Glutamatergic neuron (in vitro differentiated cells): ENCODE measurements at regions not wholly inside any gene's neighbourhood (a gene's known extent, or its start where the extent isn't known, plus 50 kb on each side); places are given as distances from the start of the nearest gene placed in this dataset.
A peak's percentile ranks its signal among the peaks of the same experiment; 100 is the strongest.
"Not testable (repeated sequence)": the region's sequence is repeated elsewhere in the genome, so short reads cannot be mapped to it uniquely, and the experiment has no call there.

Experiments
- DNase-seq: peaks from one replicate; pipeline ENCODE4 v3.0.0; 2022
- H3K27ac Mint-ChIP-seq: one replicate; pipeline ENCODE4 v1.8.0; 2020; ENCODE audit warnings: mild to moderate bottlenecking, mixed read lengths, inconsistent platforms; ENCODE audit not compliant: unreplicated experiment
- H3K27me3 Mint-ChIP-seq: one replicate; pipeline ENCODE4 v1.8.0; 2020; ENCODE audit warnings: mild to moderate bottlenecking, moderate library complexity, mixed read lengths, inconsistent platforms; ENCODE audit not compliant: unreplicated experiment
- H3K36me3 Mint-ChIP-seq: one replicate; pipeline ENCODE4 v1.8.0; 2020; ENCODE audit warnings: mild to moderate bottlenecking, mixed read lengths, inconsistent platforms; ENCODE audit not compliant: unreplicated experiment
- H3K4me1 Mint-ChIP-seq: one replicate; pipeline ENCODE4 v1.8.0; 2020; ENCODE audit warnings: mild to moderate bottlenecking, low read depth, mixed read lengths, inconsistent platforms; ENCODE audit not compliant: unreplicated experiment
- H3K4me3 Mint-ChIP-seq: one replicate; pipeline ENCODE4 v1.8.0; 2020; ENCODE audit warnings: mild to moderate bottlenecking, mixed read lengths, inconsistent platforms; ENCODE audit not compliant: unreplicated experiment
- H3K9me3 Mint-ChIP-seq: one replicate; pipeline ENCODE4 v1.8.0; 2020; ENCODE audit warnings: mild to moderate bottlenecking, moderate library complexity, mixed read lengths, inconsistent platforms; ENCODE audit not compliant: unreplicated experiment
- CTCF ChIP-seq: fragments of 200-600 bp; sonication (generic); IDR thresholded peaks from one replicate; pipeline ENCODE4 v1.5.0; 2021; ENCODE audit not compliant: partially characterized antibody, unreplicated experiment

GRCh38 chr10:86579883-86580520, 58.4 kb upstream of the WAPL start:
- Mint-ChIP-seq H3K27me3 (peaks cover 2% of the 10 kb centered on the region), H3K27ac (no peak overlapping the region), H3K4me1 (no peaks in the 10 kb centered on the region), H3K36me3 (no peaks in the 10 kb centered on the region), H3K4me3 (no peak overlapping the region), H3K9me3 (no peaks in the 10 kb centered on the region)
- TF ChIP-seq CTCF: no peak
- DNase-seq: no peak

GRCh38 chr10:86580521-86580891, 58.9 kb upstream of the WAPL start:
- no peaks in the 10 kb centered on the region for H3K36me3 Mint-ChIP-seq
- H3K27me3 Mint-ChIP-seq: peaks cover 2% of the 10 kb centered on the region
- no peak overlapping the region for H3K4me3 Mint-ChIP-seq
- H3K27ac Mint-ChIP-seq: no peak overlapping the region
- no peaks in the 10 kb centered on the region for H3K9me3 Mint-ChIP-seq
- TF ChIP-seq CTCF: no peak
- DNase-seq: no peak
- no peaks in the 10 kb centered on the region for H3K4me1 Mint-ChIP-seq

- Mint-ChIP-seq H3K27ac (no peak overlapping the region), H3K27me3 (peaks cover 7% of the 10 kb centered on the region), H3K9me3 (no peaks in the 10 kb centered on the region), H3K4me1 (no peaks in the 10 kb centered on the region), H3K4me3 (no peak overlapping the region), H3K36me3 (no peaks in the 10 kb centered on the region)
- no peak for TF ChIP-seq CTCF
- no peak for DNase-seq
Measured at GRCh38 chr10:86583983-86584382, 62.4 kb upstream of the WAPL start.

GRCh38 chr10:86585037-86585929, 63.7 kb upstream of the WAPL start:
- H3K27ac Mint-ChIP-seq: no peak overlapping the region
- no peaks in the 10 kb centered on the region for H3K9me3 Mint-ChIP-seq
- H3K4me3 Mint-ChIP-seq: no peak overlapping the region
- no peaks in the 10 kb centered on the region for H3K36me3 Mint-ChIP-seq
- peaks cover 7% of the 10 kb centered on the region for H3K27me3 Mint-ChIP-seq
- no peaks in the 10 kb centered on the region for H3K4me1 Mint-ChIP-seq
- TF ChIP-seq CTCF: peak; percentile 95
- peak; percentile 77 for DNase-seq

- no peak for DNase-seq
- no peak overlapping the region for H3K27ac Mint-ChIP-seq
- no peaks in the 10 kb centered on the region for H3K9me3 Mint-ChIP-seq
- H3K27me3 Mint-ChIP-seq: peaks cover 7% of the 10 kb centered on the region
- TF ChIP-seq CTCF: no peak
- no peaks in the 10 kb centered on the region for H3K36me3 Mint-ChIP-seq
- peak overlapping the region; percentile 15 for H3K4me3 Mint-ChIP-seq
- no peaks in the 10 kb centered on the region for H3K4me1 Mint-ChIP-seq
Measured at GRCh38 chr10:86586516-86586915, 64.9 kb upstream of the WAPL start.

- not testable (repeated sequence) for H3K27ac Mint-ChIP-seq, DNase-seq, H3K9me3 Mint-ChIP-seq, H3K4me1 Mint-ChIP-seq, H3K4me3 Mint-ChIP-seq, H3K36me3 Mint-ChIP-seq
- peaks cover 10% of the 10 kb centered on the region for H3K27me3 Mint-ChIP-seq
Measured at GRCh38 chr10:86588781-86589180, 65.6 kb upstream of the OPN4 start.
